HFFc6 (cell line): ENCODE measurements at regions not wholly inside any gene's neighbourhood (a gene's known extent, or its start where the extent isn't known, plus 50 kb on each side); places are given as distances from the start of the nearest gene placed in this dataset.

Experiments
- DNase-seq: peaks from one replicate; pipeline ENCODE4 v3.0.0-alpha.2; 2018
- H3K27ac Mint-ChIP-seq: 2 replicates; pipeline ENCODE4 v1.8.0; 2020; ENCODE audit warnings: mild to moderate bottlenecking, mixed read lengths
- H3K27me3 Mint-ChIP-seq: 2 replicates; pipeline ENCODE4 v1.8.0; 2021; ENCODE audit warnings: mild to moderate bottlenecking, moderate library complexity, mixed read lengths; ENCODE audit not compliant: insufficient read depth
- H3K36me3 Mint-ChIP-seq: 2 replicates; pipeline ENCODE4 v1.8.0; 2021; ENCODE audit warnings: low read depth, mixed read lengths
- H3K4me1 Mint-ChIP-seq: 2 replicates; pipeline ENCODE4 v1.8.0; 2020; ENCODE audit warnings: low read depth, mixed read lengths
- H3K4me3 Mint-ChIP-seq: 2 replicates; pipeline ENCODE4 v1.8.0; 2020; ENCODE audit warnings: mild to moderate bottlenecking, moderate library complexity, mixed read lengths
- H3K9me3 Mint-ChIP-seq: 2 replicates; pipeline ENCODE4 v1.8.0; 2020; ENCODE audit warnings: mild to moderate bottlenecking, mixed read lengths
- CTCF ChIP-seq: fragments of 200-600 bp; sonication (generic); IDR thresholded peaks from 2 replicates; pipeline ENCODE4 v1.5.0; 2021; ENCODE audit warnings: antibody characterized with exemption, mild to moderate bottlenecking

- no peaks in the 10 kb centered on the region; the same call in 1 of the 2 replicates for H3K36me3 Mint-ChIP-seq
- H3K27me3 Mint-ChIP-seq: peaks cover 7% of the 10 kb centered on the region
- H3K4me3 Mint-ChIP-seq: no peak overlapping the region
- no peak for DNase-seq
- H3K27ac Mint-ChIP-seq: no peak overlapping the region
- H3K4me1 Mint-ChIP-seq: peaks cover 28% of the 10 kb centered on the region; the same call in 1 of the 2 replicates
- no peak for TF ChIP-seq CTCF
- peaks cover 14% of the 10 kb centered on the region for H3K9me3 Mint-ChIP-seq
Measured at GRCh38 chr3:134079761-134080160, 50.0 kb upstream of the SLCO2A1 start.
